Testis (tissue), 2 donors: ENCODE measurements at regions not wholly inside any gene's neighbourhood (a gene's known extent, or its start where the extent isn't known, plus 50 kb on each side); places are given as distances from the start of the nearest gene placed in this dataset.

ENCODE experiments used
- POLR2A ChIP-seq: fragments of 450-650 bp; IDR thresholded peaks from one replicate; pipeline ENCODE4 v1.6.1; 2017; ENCODE audit warnings: antibody characterized with exemption, mild to moderate bottlenecking, moderate library complexity
- TF ChIP-seq, protein P1 (sequence below), 3 experiments: fragments of 450-650 bp in 2 of 3; fragments of 200-600 bp in 1 of 3; sonication (generic) in 1 of 3; IDR thresholded peaks; one replicate each; pipeline ENCODE4 v1.5.1; 2016 to 2019; ENCODE audit warnings: antibody characterized with exemption in 3 of 3, mild to moderate bottlenecking in 2 of 3, moderate library complexity in 1 of 3

DNA sequence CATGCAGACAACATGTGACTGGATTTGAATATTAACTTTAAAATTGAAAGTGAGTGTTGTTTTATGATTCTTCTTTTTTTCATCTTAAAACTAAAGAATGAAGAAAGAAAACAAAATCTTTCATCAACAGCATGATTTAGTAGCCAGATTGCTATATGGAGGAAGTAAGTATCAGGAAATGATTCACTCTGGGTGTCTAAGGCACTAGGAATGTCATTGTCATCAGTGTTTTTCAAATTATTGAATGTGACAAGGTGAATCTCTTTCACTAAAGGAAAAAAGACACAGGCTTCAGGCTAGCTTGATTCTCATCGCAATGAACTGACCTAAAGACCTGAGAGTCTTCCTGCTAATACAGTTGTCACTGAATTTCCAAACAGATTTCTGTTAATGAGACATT, 430.1 kb downstream of the FBXO15 start:
- no peak for TF ChIP-seq POLR2A
- TF ChIP-seq, protein P1, sequence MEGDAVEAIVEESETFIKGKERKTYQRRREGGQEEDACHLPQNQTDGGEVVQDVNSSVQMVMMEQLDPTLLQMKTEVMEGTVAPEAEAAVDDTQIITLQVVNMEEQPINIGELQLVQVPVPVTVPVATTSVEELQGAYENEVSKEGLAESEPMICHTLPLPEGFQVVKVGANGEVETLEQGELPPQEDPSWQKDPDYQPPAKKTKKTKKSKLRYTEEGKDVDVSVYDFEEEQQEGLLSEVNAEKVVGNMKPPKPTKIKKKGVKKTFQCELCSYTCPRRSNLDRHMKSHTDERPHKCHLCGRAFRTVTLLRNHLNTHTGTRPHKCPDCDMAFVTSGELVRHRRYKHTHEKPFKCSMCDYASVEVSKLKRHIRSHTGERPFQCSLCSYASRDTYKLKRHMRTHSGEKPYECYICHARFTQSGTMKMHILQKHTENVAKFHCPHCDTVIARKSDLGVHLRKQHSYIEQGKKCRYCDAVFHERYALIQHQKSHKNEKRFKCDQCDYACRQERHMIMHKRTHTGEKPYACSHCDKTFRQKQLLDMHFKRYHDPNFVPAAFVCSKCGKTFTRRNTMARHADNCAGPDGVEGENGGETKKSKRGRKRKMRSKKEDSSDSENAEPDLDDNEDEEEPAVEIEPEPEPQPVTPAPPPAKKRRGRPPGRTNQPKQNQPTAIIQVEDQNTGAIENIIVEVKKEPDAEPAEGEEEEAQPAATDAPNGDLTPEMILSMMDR (IDR thresholded peaks at IDR 0.05): no peak
